Esophagus squamous epithelium (tissue), 5 donors: ENCODE measurements at regions not wholly inside any gene's neighbourhood (a gene's known extent, or its start where the extent isn't known, plus 50 kb on each side); places are given as distances from the start of the nearest gene placed in this dataset.

Source experiments
- DNase-seq: peaks from one replicate; lab custom pipeline; 2025; lab: John Stamatoyannopoulos, UW
- H3K27ac ChIP-seq, 4 donors: fragments of 200-600 bp; sonication (generic); one replicate each; pipeline ENCODE4 v1.5.1; 2016 to 2019; ENCODE audit warnings: mild to moderate bottlenecking in 1 of 4
- H3K27me3 ChIP-seq, 4 donors: fragments of 200-600 bp; sonication (generic); 1 replicate in 3 of 4; 2 replicates in 1 of 4; pipeline versions ENCODE4 v1.5.1 to v1.6.0; 2017 to 2021; ENCODE audit warnings: antibody characterized with exemption in 1 of 4
- H3K36me3 ChIP-seq, 3 donors: fragments of 200-600 bp; sonication (generic); one replicate each; pipeline ENCODE4 v1.5.1; 2016 to 2019
- H3K4me1 ChIP-seq, 3 donors: fragments of 200-600 bp; sonication (generic); one replicate each; pipeline ENCODE4 v1.5.1; 2017 to 2019
- H3K4me3 ChIP-seq, 4 donors: fragments of 200-600 bp; sonication (generic); 1 replicate in 3 of 4; 2 replicates in 1 of 4; pipeline ENCODE4 v1.5.1; 2016 to 2019; ENCODE audit warnings: mild to moderate bottlenecking in 2 of 4, moderate library complexity in 1 of 4
- H3K9me3 ChIP-seq, 3 donors: fragments of 200-600 bp; sonication (generic); one replicate each; pipeline ENCODE4 v1.5.1; 2016 to 2019
- POLR2A ChIP-seq, 4 donors: fragments of 450-650 bp; IDR thresholded peaks; one replicate each; pipeline ENCODE4 v1.6.1; 2017; ENCODE audit warnings: antibody characterized with exemption in 4 of 4, mild to moderate bottlenecking in 4 of 4, moderate library complexity in 3 of 4
- WGBS, 2 donors: methylation state at CpG; one replicate each; pipeline ENCODE4 v1.1.5; 2018; 5-methylcytosine and 5-hydroxymethylcytosine counted together
- intact Hi-C: fragments of 100-400 bp; cut with DNase I; formaldehyde crosslinking; loops from one replicate; pipeline ENCODE4 v1.15.0; 2022
- TF ChIP-seq, protein P1 (sequence below), 6 experiments: fragments of 450-650 bp in 4 of 6; fragments of 200-600 bp in 2 of 6; sonication (generic) in 2 of 6; IDR thresholded peaks; one replicate each; pipeline ENCODE4 v1.5.1; 2016 to 2019; ENCODE audit warnings: antibody characterized with exemption in 6 of 6, mild to moderate bottlenecking in 4 of 6, moderate library complexity in 4 of 6
- donor health status: DM: yes; HTN: yes; CAD: no.

DNA sequence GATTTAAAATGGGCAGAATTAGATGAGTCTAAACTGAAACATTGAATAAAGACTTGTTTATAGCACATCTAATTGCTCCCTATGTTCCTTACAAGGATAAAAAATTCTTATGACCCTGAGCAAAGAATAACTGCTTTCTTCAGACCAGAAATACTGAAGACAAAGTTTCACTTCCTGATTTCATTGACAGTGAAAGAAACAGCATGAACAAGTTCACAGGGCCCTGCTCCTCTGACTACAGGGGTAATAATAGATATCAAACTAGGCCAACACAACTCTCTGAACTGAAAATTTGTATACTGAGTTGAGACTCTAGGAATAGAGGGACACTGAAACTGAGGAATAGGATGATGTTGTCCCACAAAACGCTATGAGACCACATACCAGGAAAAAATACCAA lies 1383.3 kb upstream of the CDH2 start:
- H3K4me1 ChIP-seq: no peaks in the 10 kb centered on the region
- no peak for TF ChIP-seq POLR2A (IDR thresholded peaks at IDR 0.05)
- TF ChIP-seq, protein P1, sequence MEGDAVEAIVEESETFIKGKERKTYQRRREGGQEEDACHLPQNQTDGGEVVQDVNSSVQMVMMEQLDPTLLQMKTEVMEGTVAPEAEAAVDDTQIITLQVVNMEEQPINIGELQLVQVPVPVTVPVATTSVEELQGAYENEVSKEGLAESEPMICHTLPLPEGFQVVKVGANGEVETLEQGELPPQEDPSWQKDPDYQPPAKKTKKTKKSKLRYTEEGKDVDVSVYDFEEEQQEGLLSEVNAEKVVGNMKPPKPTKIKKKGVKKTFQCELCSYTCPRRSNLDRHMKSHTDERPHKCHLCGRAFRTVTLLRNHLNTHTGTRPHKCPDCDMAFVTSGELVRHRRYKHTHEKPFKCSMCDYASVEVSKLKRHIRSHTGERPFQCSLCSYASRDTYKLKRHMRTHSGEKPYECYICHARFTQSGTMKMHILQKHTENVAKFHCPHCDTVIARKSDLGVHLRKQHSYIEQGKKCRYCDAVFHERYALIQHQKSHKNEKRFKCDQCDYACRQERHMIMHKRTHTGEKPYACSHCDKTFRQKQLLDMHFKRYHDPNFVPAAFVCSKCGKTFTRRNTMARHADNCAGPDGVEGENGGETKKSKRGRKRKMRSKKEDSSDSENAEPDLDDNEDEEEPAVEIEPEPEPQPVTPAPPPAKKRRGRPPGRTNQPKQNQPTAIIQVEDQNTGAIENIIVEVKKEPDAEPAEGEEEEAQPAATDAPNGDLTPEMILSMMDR (IDR thresholded peaks at IDR 0.05): no peak
- intact Hi-C loops: no loop called here
- H3K9me3 ChIP-seq: no peaks in the 10 kb centered on the region
- DNase-seq: no peak
- H3K36me3 ChIP-seq: no peaks in the 10 kb centered on the region
- H3K27me3 ChIP-seq: no peaks in the 10 kb centered on the region
- WGBS, 2 donors: 25 to 47% methylated on average over 1 of the region's 1 CpG
- H3K27ac ChIP-seq: no peak overlapping the region
- H3K4me3 ChIP-seq: no peak overlapping the region

DNA sequence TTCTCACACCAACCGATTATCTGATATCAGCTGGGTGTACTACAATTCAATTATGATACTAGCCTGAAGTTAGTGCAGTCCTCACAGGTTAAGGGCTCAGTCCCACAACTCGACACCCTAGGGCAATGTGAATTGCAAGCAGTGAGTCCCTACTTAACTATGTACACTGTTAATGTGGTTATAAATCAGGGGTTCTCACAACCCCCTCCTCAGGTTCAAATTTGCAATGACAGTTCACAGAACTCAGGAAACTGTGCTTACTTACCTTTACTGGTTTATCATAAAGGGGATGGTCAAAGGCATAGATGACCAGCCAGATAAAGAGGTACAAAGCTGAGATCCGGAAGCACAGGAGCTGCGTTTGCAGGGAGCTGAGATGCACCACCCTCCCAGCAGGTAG lies 1379.1 kb upstream of the CDH2 start:
- 61 to 65% methylated on average over 4 of the region's 4 CpGs for whole genome bisulfite sequencing, 2 donors
- intact Hi-C loops: no loop called here

DNA sequence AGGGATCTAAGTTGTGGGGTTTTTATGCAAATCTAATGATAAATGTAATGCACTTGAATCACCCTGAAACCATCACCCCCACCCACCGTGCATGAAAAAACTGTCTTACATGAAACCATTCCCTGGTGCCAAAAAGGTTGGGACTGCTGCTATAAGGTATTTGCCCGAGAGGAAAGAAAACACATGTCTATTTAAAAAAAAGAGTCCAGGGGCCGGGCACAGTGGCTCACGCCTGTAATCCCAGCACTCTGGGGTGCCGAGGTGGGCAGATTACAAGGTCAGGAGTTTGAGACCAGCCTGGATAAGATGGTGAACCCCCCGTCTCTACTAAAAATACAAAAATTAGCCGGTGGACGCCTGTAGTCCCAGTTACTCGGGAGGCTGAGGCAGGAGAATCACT lies 1372.8 kb upstream of the CDH2 start:
- intact Hi-C loops: no loop called here
- TF ChIP-seq, protein P1 (IDR thresholded peaks at IDR 0.05): no peak

More for the DNA sequence above, 1379.1 kb upstream of the CDH2 start:
- no peaks in the 10 kb centered on the region for H3K9me3 ChIP-seq
- no peak overlapping the region for H3K27ac ChIP-seq
- TF ChIP-seq, protein P1 (IDR thresholded peaks at IDR 0.05): no peak
- no peak for TF ChIP-seq POLR2A (IDR thresholded peaks at IDR 0.05)
- H3K36me3 ChIP-seq: no peaks in the 10 kb centered on the region
- no peak for DNase-seq
- H3K27me3 ChIP-seq: no peaks in the 10 kb centered on the region
- H3K4me1 ChIP-seq: no peaks in the 10 kb centered on the region
- no peak overlapping the region for H3K4me3 ChIP-seq

DNA sequence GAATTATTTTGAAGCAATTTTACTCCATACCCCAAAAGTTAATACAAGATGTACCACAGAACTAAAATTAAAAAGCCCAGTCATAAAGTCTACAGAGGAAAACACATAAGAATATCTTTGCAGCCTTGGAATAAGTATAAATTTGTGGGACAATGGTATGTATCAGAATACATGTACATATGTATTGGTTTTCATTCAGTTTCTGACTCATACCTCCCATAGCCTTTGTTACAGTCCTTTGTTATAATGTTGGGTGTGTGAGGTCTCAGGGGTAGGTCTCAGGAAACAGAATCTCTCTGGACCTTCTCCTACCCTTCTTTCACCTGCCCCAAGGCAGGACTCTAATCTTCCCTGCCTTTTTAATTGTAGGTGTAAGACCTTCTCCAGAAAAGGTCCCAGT lies 1370.7 kb upstream of the CDH2 start:
- no peaks in the 10 kb centered on the region for H3K36me3 ChIP-seq
- TF ChIP-seq, protein P1 (IDR thresholded peaks at IDR 0.05): no peak
- no peak for TF ChIP-seq POLR2A (IDR thresholded peaks at IDR 0.05)
- H3K27me3 ChIP-seq: no peaks in the 10 kb centered on the region
- intact Hi-C loops: no loop called here
- no peak overlapping the region for H3K4me3 ChIP-seq
- DNase-seq: no peak
- no peak overlapping the region for H3K27ac ChIP-seq
- H3K4me1 ChIP-seq: no peaks in the 10 kb centered on the region
- no peaks in the 10 kb centered on the region for H3K9me3 ChIP-seq

More for the DNA sequence above, 1372.8 kb upstream of the CDH2 start:
- Histone ChIP-seq H3K27ac (no peak overlapping the region), H3K9me3 (no peaks in the 10 kb centered on the region), H3K27me3 (no peaks in the 10 kb centered on the region), H3K36me3 (no peaks in the 10 kb centered on the region), H3K4me1 (no peaks in the 10 kb centered on the region), H3K4me3 (no peak overlapping the region)
- 79 to 82% methylated on average over 9 of the region's 9 CpGs for WGBS, 2 donors
- DNase-seq: no peak

DNA sequence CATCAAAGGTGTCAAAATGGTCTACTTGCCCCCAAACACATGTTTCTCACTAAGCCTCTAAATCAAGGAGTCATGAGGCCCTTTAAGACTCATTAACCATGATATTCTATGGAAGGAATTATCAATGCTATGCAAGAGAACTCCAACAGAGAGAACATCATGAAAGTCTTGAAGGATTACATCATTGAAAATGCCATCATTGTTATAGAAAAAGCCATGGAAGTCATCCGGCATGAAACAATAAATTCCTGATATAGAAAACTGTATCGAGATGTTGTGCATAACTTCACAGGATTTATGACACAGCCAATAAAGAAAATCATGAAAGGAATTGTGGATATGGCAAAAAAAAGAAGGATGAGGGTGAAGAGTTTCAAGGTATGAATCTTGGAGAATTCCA lies 1363.6 kb upstream of the CDH2 start:
- H3K27ac ChIP-seq: no peak overlapping the region
- H3K36me3 ChIP-seq: no peaks in the 10 kb centered on the region
- DNase-seq: no peak
- no peak overlapping the region for H3K4me3 ChIP-seq
- no peak for TF ChIP-seq POLR2A (IDR thresholded peaks at IDR 0.05)
- TF ChIP-seq, protein P1 (IDR thresholded peaks at IDR 0.05): no peak
- H3K27me3 ChIP-seq: no peaks in the 10 kb centered on the region
- H3K9me3 ChIP-seq: no peaks in the 10 kb centered on the region
- intact Hi-C loops: no loop called here
- no peaks in the 10 kb centered on the region for H3K4me1 ChIP-seq
- WGBS, 2 donors: 74 to 75% methylated on average over 2 of the region's 2 CpGs
